ENCODE measurements at regions not wholly inside any gene's neighbourhood (a gene's known extent, or its start where the extent isn't known, plus 50 kb on each side); places are given as distances from the start of the nearest gene placed in this dataset.
A peak's percentile ranks its signal among the peaks of the same experiment; 100 is the strongest.
"Not testable (repeated sequence)": the region's sequence is repeated elsewhere in the genome, so short reads cannot be mapped to it uniquely, and the experiment has no call there.

- no peak for DNase-seq
Measured at GRCh38 chr6:80623066-80623815, 516.8 kb downstream of the BCKDHB start.

DNA sequence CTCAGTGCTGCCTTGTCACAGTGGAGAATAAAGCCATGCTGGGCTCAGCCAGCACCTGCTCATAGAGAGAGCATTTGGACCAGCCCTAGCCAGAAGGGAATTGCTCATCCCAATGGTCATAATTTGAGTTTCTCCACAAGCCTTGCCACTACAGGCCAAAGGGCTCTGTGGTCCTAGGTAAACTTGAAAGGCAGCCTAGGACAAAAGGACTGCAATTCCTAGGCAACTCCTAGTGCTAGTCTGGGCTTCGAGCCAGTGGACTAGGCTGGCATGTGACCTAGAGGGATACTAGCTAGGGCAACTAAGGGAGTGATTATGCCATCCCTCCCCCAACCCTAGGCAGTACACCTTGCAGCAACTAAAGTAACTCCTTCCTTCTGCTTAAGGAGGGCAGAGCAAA is 516.2 kb downstream of the BCKDHB start:
- no peak for DNase-seq

GRCh38 chr6:80618953-80619352 is 512.5 kb downstream of the BCKDHB start:
- no peak for DNase-seq

GRCh38 chr6:80610846-80611245 is 504.4 kb downstream of the BCKDHB start:
- no peak for DNase-seq

DNA sequence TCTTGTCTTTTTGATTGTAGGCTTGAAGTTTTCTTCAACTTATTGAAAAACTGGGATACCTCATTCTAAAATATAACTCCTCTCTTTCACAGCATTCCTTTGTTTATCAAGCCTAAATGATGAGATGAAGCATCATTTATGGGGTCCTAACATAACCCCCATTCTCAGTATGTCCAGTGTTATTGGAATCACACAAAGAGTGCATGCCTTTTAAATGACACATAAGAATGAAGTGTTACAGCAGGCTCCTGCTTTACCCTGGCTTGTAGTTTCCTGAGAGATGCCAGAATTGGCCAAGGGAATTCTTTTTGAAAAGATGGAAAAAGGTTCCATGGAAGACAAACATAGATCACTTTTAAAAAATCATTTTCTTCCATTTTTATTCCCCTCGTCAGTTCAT is 502.4 kb downstream of the BCKDHB start:
- no peak for DNase-seq

- peak; percentile 7 for DNase-seq
Measured at GRCh38 chr6:80607811-80608391, 501.4 kb downstream of the BCKDHB start.

DNA sequence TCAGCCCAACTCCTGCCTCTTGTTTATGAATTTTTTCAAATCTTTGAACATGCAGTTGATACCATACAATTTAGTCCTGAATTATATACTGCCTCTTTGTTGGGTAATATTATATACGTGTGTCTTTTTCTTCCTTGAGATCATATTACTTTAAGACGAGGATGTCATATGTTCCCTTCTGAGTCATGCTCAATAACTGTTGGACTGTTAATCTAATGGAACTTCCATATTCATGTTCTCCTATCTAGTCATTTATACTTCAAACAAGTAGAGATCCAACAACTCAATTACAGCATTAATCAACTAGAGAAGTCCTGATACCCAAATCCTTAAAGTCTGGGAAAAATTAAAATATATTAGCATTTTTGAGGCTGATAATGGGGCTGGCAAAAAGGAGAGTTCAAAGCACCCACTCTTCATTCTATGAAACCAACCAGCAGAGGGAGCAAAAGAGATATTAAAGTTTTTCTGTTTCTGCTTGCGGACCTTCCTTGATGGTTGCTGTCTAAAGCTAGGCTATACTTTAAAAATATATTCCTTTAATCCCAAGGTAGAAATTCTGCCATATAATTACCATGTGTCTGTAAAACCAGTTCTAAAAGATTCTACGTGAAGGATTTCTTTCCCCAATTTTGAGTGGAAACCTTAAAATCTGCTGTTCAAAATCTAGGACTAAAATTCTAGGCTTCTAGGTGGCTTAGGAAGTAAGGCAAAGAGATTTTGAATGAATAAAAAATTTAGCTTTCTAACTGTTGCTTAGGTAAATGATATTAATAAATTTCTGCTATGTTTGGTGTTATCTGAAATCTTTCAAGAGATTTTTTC is 498.9 kb downstream of the BCKDHB start:
- peak; percentile 61 for DNase-seq

DNA sequence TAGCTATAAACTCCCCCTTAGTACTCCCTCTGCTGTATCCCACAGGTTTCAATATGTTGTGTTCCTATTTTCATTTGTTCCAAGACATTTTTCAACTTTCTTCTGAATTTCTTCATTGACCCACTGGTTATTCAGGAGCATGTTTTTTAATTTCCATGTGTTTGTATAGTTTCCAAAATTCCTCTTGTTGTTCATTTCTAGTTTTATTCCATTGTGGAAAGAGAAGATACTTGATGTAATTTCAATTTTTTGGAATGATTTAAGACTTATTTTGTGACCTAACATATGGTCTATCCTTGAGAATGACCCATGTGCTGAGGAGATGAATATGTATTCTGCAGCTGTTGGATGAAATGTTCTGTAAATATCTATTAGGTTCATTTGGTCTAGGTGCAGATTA is 497.2 kb downstream of the BCKDHB start:
- no peak for DNase-seq

DNA sequence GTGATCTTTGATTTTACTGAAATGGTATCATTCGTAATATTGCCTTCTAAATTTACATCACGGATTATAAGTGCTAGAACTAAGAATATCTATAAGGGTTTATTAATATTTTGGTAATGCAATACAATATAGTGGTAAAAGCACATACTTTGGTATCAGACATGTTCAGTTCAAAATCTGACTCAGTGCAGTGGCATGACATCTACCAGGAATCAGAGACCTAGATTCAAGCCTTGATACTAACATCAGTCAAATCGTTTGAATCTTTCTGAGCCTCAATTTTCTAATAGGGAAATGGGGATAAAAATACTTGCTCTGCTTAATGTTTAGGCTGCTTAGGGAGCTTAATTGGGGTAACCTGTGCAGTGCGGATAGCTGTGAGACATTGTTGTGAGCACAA is 488.0 kb downstream of the BCKDHB start:
- DNase-seq, result no peak

DNA sequence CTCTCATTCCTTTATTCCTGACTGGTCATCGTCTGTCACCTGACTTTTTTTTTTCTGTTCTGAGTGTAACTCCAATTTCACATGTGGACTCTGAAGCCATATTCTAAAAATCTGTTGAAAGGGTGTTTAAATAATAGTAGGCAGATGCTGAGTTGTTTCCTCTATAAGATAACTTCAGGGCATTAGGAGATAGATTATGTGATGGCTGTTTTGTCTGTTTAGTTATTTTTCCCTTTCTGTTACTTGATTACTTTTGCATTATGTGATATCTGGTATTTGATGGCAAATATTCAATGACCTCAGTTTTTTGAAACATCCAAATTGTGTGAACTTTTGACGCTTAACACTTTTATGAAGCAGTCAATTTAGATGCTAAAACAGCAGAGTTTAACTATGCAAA is 486.0 kb downstream of the BCKDHB start:
- no peak for DNase-seq

GRCh38 chr6:80586242-80586641 is 479.8 kb downstream of the BCKDHB start:
- DNase-seq, result no peak

GRCh38 chr6:80579391-80580023 is 473.0 kb downstream of the BCKDHB start:
- no peak for DNase-seq

DNA sequence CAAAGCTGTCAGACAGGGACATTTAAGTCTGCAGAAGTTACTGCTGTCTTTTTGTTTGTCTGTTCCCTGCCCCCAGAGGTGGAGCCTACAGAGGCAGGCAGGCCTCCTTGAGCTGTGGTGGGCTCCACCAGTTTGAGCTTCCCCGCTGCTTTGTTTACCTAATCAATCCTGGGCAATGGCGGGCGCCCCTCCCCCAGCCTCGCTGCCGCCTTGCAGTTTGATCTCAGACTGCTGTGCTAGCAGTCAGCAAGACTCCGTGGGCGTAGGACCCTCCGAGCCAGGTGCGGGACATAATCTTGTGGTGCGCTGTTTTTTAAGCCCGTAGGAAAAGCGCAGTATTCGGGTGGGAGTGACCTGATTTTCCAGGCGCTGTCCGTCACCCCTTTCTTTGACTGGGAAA is 466.8 kb downstream of the BCKDHB start:
- not testable (repeated sequence) for DNase-seq

DNA sequence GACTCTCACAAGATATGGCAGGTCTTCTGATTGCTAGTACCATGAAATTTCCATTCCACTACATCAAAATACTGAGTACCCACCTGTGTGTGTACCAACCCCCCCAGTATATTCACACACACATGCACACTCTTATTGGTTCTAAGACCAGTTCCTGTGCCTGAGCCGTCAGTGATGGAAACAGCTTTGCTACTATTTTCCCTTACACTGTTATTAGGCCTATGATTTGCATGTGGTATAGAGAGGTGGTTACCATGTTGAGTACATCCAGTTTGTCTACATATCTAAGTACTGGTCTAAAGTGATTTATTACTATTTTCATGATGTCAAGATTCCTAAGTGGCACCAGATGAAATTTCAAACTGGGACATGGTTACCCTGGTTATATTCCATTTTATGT is 459.9 kb downstream of the BCKDHB start:
- DNase-seq, result no peak

DNA sequence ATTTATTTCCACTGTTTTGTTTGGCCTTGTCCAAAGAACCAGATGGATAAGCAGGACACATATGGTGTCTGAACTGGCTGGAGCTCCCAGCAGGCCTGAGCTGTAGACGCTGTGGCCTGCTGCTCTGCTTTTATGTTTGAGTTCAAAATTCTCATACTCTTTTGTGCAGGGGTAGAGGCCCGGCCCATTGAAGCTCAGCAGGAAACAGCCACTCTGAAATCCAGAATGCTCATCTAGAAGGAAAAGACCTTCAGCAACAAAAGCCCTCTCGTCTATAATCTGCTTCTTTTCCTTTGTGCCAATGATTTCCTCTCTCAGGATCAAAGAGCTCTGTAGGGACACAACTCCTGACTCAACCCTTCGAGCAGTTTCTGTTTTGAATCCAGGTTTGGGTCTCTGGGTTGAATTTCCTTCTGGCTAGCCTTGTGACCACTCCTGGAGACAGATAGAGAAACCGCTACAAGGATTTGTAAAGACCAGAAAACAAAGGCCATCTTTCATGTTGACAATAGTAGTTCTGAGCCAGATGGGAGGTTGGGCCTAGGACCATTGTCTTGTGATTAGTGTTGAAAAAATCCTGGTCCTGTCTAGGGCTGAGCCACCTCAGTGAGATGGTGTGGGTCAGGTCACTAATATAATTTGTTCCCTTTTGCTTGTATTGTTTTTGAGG is 446.7 kb downstream of the BCKDHB start:
- no peak for DNase-seq

GRCh38 chr6:80550748-80551147 is 444.3 kb downstream of the BCKDHB start:
- no peak for DNase-seq

- peak; percentile 22 for DNase-seq
Measured at GRCh38 chr6:80550281-80550680, 443.8 kb downstream of the BCKDHB start.

DNA sequence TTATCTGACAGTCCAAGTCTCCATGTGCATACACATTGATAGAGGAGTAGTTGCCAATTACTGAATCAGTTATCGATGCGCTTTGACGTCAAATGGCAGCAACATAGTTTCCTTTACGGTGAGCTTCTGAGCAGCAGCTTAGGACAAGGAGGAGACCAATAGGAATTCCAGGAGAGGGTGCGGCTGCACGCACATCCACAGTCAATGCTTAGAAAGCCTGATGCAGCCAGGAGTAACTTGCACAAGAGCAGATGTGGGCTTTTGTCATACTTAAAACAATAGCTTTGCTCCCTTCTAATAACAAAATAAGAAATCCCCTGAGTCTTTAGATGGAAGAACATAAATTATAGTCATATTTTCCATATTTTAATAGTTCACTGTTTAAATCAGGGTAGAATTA is 442.1 kb downstream of the BCKDHB start:
- DNase-seq, result peak; percentile 17

DNA sequence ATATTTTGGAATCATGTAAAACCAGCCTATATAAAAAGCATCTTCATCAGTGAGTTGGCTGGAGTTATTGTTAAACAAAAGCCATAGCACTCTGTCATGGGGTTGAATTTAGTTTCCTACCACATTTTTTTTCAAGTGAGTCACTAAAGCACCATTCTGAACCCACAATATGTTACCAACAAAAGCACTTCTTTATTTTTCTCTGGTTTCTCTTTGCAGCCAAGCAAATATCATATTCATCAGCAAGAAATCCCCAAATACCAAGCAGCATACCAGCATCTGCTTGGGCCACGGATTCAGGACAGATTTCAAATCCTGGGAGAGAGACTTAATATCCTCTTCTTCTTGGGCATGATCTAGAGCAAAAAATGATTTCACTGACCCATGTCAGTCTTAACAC is 441.4 kb downstream of the BCKDHB start:
- no peak for DNase-seq

DNA sequence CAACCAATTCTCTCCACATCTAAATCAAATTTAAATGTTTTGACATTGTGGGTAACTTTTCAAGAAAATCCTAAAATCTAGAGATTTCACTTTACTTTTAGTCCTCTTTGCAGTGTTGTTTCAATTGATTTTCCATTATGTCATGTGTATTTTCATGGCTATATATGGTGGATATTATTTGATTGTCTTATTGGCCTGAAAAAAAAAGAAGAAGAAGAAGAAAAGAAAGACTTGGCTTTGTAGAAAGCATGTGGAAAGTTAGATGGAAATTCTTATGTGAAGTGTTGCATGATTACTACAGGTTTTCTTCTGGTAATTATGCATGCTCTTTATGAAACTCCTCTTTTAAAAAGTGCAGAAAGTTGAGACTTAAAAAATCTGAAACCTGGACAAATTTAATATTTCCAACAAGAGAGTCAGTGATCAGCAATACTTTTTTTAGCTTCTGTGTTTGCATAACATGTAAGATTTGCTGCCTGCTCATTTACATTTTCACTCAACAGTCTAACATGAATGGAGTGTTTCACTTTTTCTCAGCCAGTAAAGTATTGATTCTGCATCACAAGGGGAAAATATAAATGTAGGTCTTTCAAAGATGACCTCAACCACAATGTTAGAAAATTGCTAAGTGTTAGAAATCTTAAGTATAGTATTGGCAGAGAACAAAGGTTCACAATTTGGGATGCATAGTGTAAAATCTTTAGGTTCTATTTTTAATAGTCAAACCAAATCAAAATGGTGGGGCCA is 438.7 kb downstream of the BCKDHB start:
- peak; percentile 22 for DNase-seq

DNA sequence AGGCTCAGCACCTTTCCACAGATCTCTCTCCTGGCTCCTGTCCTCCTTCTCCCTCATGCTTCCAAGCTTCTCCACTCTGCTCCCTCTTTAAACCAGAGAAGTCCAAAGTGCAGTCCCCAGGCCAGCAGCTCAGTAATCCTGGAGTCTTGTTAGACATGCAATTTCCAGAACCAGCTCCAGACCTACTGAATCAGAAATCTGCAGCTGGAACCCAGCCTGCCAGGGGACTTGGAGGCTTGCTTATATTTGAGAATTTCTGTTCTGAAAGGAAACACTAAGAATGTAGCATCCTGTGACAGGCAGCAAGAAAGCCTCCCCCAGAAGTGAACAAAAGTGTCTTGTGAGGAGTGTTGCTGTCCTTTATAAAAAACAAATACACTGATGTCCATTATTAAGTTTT is 438.1 kb downstream of the BCKDHB start:
- no peak for DNase-seq
